NCI-H1105 treated with DMSO at 0.1 percent for 48 hours (cell line): ENCODE measurements at regions not wholly inside any gene's neighbourhood (a gene's known extent, or its start where the extent isn't known, plus 50 kb on each side); places are given as distances from the start of the nearest gene placed in this dataset.
A peak's percentile ranks its signal among the peaks of the same experiment; 100 is the strongest.

Experiments used
- DNase-seq: peaks from one replicate; lab custom pipeline; 2025; lab: John Stamatoyannopoulos, UW

DNA sequence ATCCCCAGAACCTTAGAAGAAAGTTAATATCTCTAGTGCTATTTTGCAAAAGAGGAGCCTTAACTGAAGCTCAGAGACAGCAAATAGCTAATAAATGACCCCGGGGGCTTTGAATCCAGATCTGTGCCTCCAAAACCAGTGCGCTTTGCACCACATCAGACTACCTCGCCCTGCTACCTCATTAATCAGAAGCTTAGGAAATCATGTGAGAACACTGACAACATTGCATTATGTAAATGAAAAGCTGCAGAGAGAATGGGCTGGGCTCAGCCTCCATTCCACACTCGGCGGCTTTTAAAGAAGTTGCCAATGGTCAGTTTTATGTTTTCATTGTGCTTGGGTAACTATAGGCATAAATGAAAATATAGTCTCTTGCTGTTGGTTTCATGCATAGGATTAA, 54.0 kb upstream of the STMND1 start:
- DNase-seq = no peak

DNA sequence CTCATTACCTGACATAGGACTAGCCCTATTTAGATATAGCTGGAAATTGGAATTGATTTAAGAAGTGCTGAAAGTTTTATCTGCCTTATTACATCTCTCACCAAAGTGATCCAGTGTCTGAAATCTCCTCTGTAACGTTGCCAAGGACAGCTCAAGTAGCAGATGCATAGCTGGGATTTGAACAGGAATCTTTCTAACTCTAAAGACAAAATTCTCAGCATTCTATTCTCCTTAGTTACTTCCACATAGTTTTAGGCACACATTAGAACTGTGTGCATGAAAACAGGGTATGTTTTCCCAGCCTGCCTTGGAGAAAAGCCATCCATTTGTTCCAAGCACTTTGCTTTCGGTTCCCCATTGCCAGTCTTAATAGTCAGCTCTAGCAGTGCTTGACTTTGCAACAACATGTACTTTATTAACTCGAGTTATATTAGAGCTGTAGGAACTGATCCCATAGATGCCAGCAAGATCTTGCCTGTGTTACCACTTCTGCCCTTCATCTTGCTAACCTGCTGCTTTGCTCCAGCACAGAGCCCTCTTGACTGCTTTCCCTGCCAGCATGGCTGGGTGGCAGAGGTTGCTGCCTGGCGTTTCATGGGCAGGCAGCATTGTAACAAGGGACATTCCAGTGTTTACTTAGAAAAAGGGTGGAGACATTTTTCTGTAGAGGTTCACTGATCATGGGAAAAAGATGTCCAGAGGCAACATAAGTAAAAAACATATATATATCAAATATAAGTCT, 56.1 kb upstream of the STMND1 start:
- DNase-seq = no peak

DNA sequence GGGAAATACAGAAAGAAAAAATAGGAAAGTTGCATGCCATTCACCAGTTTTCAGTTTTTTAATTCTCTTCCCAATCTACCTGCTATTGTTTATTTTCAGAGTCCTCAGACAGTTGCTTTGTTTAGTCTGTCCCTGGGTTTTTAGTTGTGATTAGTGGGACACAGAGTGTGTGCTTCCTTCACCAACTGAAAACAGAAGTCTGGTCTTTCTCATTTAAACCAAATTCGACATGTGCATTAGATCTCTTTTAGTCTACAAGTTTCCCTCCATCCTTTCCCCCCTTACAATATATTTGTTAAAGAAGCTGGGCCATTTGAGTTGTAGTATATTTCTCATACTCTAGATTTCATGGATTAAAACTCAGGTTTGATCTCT, 58.7 kb upstream of the STMND1 start:
- DNase-seq = no peak

DNA sequence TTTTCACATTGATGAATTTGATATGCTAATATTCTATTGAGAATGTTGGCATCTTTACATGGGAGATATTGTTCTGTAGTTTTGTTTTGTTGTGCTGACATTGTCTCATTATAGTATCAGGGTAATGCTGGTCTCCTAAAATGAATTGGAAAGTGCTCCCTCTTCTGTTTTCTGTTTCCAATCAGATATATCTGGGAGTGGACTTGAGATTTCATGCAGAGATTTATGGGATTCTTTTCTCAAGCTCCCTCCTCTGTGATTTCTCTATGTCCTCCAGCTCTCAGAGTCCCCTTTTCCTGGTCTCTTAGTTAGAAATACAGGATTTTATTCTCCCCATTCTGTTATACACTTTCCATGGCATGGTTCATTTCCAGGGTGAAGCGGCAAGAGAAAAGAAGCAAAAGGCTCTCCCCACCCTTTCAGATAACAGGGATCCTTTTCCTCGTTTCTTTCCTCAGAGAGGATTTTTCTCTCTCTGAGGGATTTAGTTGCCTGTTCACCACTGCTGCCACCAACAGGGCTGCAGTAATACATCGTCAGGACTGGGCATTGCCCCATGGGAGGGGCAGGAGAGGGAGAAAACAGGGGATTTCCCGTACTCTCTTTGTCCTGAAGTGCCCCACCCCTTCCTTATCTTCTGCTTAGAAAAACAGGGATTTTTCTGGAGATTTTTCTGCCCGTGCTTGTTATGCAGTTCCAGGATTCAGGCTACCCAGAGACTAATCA, 59.3 kb upstream of the STMND1 start:
- no peak for DNase-seq

DNA sequence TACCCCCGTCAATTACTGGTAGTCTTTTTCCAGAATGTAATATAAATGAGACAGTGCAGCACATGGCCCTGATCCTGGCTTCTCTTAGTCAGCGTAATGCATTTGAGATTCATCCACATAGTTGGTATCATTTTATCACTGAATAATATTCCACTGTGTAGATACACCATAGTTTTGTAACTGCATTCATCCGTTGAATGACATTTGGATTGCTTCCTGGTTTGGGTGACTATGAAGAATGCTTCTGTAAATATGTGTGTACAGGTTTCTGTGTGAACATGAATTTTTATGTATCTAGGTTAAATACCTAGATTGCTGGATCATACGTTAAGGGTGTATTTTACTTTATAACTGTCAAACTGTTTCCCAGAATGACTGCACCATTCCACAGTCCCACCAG, 62.6 kb upstream of the STMND1 start:
- DNase-seq = no peak

DNA sequence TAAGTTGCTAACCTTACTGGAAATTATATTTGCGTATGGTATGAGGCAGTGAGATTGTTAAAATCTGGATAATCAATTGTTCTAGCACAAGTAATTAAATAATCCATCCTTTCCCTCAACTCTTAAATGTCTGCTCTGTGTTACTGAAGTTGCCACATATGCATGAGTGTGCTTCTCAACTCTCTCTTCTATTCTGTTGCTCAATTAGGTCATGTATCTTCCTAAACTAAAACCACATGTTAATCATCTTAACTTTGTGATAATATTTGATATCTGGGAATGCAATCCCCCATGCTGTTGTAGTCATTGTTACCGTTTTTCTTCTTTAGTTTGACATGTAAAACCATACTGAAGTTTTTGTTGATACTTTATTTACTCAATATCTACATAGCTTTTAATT, 63.5 kb upstream of the STMND1 start:
- DNase-seq = no peak

DNA sequence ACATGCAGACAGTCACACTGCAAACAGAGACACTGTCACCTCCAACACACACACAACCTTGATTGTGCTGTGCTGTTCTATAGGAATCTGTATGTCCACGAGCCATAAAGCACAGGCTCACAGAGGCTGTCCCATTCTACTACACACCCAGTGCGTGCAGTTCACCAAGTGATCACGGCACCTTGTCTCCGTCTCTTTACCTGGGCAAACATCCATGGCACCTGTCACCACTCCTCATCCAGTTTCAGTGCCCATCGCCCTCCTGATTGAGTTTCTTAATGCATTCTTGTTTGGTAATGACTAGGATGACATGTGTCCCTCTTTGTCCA, 65.8 kb upstream of the STMND1 start:
- no peak for DNase-seq

DNA sequence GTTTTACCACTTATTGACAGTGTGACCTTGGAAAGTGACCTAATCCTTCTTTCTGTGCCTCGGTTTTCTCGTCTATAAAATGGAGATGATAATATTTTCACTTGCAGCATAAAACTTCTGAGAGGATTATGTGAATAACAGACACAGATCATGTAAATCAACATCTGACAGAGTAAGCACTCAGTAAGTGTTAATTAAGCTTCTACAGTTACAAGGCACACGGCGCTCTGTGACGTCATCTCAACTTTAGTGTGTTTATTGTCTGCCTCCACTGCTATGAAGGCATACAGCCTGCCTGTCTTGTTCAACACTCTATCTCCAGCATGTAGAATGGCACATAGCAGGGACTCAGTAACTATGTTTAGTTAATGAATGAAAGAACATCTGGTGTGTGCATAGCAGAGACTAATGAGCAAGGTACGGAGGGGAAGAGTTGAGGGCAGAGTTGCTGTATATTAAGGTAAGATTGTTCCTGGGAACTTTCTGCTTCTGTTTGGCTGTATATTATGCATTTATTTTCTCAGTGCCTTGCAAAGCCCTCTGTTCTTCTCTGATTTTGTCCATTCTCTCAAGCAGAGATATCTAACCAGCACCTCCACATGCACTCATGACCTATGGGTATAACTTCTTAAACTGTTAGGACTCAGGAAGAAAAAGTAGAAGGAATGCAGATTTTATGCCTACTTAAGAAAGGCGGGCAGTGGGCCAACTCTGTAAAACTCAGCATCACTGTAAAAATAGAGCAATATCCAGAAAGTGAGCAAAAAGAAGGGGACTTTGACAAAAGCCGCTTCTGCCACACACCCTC, 66.4 kb upstream of the STMND1 start:
- no peak for DNase-seq

DNA sequence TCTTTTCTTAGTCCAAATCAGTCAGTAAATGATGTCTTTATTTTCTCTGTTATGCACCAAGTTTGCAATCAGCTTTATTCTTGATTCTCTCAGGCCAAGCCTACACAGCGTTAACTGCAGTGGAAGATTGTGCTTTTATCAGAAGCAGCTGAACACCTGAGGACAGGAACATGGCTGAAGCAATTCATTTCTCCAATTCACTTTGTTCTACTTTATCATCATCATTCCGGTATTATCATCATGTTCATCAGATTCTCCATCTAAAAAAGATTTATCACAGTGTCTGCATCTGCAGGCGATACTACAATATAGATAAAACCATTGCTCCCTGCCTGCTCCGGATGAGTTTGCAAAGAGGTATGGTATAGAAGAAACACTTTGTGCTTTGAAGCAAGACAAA, 68.1 kb upstream of the STMND1 start:
- no peak for DNase-seq

DNA sequence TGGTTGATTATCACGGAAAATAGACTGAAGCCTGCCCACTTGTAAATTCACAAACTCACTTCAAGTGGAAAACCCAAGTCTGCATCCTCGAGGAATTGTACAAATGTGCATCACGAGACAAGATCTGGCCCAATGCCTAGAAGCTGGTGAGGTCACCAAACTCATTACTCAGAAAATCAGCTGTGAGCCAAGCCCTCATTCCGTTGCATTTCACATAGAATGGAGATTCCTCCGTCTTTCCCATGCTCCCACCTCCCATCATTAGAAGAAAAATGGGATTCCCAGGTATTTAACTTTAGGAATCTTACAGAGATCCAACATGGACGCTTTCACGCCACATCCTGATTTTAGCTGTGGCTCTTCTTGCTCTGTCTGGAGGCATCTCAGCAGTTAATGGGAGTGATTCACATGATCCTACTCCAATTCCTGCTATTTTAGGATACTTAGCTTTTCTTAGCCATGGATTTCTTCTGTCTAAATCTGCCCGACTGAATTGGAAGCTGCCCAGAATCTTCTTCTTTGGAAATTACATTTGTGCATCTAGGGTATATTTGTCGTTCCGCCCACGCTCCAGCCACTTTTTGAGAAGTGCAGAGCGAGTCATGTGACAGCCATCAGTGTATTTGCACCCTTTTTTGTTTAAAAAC, 68.7 kb upstream of the STMND1 start:
- DNase-seq = peak; percentile 52

DNA sequence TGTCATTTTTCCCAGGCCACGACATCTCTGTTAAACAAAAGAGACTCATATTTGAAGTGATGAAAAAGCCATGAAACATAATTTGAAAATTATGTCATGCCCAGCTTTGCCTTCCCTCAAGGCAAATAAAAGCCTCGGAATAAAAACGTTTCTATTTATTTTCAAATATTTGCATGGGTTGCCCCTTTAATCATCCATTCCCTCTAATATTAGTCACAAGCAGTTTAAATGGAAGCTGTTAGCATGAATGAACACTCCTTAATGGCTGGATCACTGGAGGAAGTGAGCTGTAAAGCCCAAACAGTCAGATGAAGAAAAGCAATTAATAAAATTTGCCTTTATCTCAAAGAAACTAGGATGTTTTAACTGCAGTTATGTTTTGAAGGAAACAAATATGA, 69.3 kb upstream of the STMND1 start:
- DNase-seq = no peak

DNA sequence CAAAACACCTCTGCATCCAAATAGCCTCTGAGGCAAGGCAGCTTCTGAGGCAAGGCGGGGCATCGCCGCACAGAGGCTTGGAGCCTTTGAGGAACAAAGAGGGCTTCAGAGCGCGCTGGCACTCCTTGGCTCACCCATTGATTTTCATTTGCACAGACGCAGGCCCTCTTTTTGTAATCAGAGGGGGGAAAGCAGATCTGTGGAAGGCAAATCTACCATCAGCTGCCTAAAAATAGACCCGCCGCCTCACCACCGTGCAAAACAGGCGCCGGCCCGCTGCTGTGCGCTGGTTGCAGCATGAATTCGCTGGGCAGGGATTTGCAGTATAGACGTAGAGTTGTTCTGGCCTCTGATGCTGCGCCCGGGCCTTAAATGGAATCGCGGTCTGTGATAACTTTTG, 69.9 kb upstream of the STMND1 start:
- DNase-seq = no peak

DNA sequence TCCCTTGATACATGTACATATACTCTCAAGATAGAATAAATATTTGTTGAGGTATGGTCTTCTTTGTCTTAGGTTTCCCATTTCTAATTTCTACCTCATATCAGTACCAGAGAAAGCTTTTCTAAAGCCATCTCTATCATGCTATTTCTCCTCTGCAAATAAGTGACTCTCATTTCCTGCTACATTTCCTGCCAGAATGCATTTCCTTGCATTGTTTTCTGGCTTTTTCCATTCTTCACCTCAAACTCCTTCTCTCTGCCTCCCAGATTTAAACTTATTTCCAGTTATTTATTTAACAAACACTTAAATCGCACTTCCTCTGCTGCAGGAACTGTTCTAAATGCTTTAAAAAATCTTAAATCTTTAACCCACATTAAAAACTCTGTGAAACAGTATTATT, 74.4 kb upstream of the STMND1 start:
- DNase-seq = no peak

DNA sequence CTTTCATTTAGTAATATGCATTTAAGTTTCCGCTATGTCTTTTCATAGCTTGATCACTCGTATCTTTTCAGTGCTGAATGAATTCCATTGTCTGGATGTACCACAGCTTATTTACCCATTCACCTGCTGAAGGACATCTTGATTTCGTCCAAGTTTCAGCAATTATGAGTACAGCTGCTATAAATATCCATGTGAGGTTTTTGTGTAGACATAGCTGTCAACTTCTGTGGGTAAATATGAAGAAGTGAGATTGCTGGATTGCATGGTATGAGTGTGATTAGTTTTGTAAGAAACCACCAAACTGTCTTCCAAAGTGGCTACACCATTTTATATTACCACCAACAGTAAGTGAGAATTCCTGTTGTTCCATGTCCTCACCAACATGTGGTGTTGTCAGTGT, 79.2 kb upstream of the STMND1 start:
- DNase-seq = no peak

DNA sequence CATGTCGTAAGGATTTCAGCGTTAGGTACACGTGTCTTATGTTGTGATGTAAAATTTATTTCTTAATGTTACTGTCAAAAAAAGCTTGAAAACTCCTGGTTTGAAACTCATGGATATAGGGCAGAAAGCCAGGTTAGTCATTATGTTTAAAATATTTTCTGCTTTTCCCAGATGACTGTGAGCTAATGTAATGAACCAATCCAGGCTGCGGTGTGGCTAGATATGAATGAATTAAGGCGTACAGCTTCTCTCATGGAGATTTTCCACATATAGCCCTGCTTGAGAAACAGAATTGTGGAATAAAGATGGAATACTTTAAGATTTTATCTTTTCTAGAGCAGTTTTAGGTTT, 80.3 kb upstream of the STMND1 start:
- DNase-seq = no peak

DNA sequence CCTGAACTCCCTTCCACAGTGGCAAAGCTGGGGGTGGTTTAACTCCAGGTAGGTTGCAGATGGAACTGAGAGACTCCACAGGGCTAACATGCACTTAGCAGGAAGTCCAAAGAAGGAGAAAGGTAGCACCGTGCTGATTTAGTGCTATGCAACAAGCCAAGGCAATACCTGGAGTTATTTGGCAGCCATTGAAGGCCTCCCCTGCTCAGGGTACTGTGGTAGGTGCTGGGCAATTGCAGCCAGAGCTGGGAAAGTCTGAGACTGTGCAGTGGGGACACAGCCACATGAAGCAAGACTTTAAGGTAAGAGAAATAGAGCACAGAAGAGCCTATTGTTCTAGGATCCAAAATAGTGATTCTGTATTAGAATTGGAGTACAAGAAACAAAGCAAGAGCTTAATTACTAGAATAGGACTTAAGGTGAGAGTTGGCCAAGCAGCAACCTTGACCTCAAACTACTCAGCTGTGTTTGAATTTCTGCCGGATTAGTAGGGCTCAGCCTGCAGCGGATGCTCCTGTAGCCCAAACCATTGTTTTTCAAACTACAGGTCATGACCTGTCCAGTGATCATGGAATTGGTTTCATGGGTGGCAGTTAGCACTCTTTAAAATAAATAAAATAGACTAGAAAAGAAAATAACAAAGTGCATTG, 80.8 kb upstream of the STMND1 start:
- no peak for DNase-seq

DNA sequence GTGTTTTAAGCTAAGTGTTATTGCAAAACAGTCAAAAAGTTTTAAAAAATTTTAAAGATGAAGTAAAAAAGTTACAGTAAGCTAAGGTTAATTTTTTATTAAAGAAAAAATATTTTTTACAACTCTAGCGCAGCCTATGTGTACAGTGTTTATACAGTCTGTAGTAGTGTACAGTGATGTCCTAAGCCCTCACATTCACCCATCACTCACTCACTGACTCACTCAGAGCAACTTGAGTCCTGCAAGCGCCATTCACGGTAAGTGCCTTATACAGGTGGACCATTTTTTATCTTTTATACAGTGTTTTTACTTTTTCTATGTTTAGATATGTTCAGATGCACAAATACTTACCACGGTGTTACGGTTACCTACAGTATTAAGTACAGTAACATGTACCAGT, 83.4 kb upstream of the STMND1 start:
- DNase-seq = no peak

DNA sequence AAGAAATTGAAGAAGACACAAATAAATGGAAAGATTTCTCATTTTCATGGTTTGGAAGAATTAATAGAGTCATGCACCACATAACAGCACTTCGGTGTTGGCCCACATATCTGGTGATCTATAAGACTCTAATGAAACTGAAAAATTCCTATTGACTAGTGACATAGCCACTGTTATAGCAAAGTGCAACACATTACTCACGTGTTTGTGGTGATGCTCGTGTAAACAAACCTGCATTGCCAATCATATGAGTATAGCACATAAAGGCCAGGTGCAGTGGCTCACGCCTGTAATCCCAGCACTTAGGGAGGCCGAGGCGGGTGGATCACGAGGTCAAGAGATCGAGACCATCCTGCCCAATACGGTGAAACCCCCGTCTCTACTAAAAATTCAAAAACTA, 84.4 kb upstream of the STMND1 start:
- DNase-seq = no peak

DNA sequence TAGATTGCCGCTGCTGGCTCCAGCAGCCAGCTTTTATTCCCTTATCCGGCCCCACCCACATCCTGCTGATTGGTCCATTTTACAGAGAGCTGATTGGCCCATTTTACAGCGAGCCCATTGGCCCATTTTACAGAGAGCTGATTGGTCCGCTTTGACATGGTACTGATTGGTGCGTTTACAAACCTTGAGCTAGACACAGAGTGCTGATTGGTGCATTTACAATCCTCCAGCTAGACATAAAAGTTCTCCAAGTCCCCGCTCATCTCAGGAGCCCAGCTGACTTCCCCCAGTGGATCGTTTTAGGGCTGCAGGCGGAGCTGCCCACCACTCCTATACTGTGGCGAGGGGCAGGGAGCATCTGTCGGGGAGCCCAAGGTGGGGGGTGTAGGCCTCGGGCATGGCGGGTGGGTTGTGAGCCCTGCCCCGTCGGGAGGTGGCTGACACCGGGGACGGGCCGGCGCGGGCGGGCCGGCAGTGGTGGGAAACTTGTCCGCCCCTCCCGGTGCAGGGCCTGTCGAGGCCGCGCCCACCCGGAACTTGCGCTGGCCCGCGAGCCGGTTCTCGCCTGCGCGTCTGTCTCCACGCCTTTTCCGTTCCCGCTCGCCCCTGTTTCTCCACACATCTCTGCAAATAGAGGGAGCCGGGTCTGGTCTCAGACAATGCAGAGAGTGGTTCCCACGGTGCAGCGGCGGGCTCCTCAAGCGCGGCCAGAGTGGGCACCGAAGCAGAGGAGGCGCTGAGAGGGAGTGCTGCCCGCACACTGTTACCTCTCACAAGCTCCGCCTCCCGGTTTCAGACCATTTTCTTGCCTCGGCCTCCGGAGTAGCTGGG, 86.1 kb upstream of the STMND1 start:
- DNase-seq = no peak

DNA sequence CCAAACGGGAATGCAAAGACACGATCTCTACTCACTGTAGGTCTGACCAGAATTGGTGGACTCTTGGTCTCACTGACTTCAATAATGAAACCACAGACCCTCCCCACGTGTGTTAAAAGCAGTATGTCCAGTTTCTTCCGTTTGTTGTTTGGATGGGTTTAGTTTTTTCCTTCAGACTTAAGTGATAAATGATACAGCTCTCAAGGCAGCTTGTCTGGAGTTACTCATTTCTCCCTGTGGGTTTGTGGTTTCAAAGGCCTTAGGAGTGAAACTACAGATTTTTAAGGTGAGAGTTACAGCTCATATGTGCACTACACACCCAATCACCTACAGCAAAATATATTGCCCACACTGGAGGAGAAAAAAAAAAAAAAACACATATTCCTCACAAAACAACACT, 86.7 kb upstream of the STMND1 start:
- no peak for DNase-seq

DNA sequence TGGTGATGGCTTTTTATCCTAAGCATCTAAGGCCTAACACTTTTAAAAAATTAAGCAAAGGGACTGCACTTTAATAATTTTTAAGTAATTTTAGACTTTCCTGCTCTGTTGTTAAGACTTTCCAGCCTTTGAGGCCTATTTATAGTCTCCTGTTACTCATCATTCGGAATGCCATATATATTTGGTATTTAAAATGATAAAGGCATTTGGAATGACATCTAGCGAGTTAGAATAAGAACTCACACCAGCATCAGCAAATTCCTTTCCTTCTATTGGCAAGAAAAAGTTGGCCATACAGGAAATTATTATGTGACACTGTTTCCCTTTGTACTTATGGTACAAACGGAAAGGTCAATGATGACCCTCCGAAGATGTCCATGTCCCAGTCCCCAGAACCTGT, 88.1 kb upstream of the STMND1 start:
- DNase-seq = no peak
